Hematopoietic multipotent progenitor cell treated with erythropoietin and hydrocortisone succinate and interleukin-3 and kit ligand, for 17 days (in vitro differentiated cells): ENCODE measurements at regions not wholly inside any gene's neighbourhood (a gene's known extent, or its start where the extent isn't known, plus 50 kb on each side); places are given as distances from the start of the nearest gene placed in this dataset.
"Not testable (repeated sequence)": the region's sequence is repeated elsewhere in the genome, so short reads cannot be mapped to it uniquely, and the experiment has no call there.

Experiments
- DNase-seq: peaks from one replicate; pipeline ENCODE4 v3.0.0-alpha.2; 2015; ENCODE audit warnings: low spot score

- not testable (repeated sequence) for DNase-seq
Measured at GRCh38 chr9:41075671-41076070, 52.8 kb downstream of the FOXD4L6 start.

DNA sequence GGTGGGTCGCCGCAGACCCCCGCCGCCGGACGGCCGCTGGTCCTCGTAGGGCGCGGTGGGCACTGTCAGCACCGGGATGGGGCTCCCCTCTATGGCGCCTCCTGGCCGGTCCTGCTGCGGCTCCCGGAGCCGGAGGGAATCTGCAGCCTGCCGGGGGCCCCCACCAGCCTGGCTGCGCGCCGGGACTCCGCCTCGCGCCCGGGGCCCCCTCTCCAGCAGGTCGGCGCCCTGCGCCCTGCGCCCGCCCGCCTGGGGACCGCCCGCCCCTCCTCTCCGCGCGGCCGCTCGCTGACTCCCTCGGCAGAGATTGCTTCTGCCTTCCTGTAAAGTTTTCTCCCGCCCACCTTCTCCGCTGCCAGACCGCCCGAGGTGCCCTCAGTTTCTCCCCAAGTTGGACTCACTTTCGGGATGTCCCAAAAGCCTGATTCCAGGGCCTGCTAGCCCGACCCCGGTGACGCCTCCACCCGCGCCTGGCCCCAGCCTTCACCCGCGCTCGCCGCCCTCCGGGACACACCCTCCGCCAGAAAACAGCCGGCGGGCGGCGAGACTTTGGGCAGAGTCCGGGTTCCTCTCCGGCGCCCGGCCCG, 54.0 kb downstream of the FOXD4L6 start:
- DNase-seq, result not testable (repeated sequence)

DNA sequence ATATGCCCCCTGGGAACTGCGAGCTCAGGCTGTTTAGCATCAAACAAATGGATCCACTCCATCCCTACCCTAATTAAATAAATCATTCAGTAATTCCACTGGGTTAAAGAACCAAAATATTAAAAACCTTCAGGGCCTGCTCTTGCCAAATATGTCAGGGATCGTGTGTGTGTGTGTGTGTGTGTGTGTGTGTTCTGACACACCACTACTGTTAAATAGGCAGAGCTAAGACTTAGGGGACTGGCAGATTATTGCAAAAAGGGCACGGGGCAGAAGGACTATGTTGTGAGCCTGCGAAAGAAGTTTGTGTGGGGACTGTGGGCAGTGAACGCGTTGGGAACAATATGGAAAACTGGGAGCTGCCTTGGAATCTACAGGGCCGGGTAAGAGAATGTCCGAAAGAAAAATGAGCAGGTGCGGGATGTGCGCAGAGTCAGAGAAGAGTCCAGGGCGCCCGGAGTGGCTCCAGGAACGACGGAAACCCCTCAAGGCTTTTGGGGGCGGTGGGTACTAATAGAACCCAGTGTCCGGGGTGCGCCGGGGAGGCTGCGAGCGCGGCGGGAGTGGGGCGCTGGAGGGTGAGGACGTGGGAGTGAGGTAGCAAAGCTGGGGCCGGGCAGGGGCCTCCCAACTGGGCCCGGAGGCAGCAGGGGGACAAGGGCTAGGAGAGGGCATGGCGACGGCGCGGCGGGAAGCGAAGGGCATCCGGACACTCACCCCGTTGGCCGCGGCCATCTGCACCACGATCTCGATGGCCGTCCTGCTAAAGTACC, 54.8 kb downstream of the FOXD4L6 start:
- not testable (repeated sequence) for DNase-seq

- not testable (repeated sequence) for DNase-seq
Measured at GRCh38 chr9:41064125-41064795, 64.2 kb downstream of the FOXD4L6 start.

GRCh38 chr9:41063243-41063642, 65.2 kb downstream of the FOXD4L6 start:
- not testable (repeated sequence) for DNase-seq

DNA sequence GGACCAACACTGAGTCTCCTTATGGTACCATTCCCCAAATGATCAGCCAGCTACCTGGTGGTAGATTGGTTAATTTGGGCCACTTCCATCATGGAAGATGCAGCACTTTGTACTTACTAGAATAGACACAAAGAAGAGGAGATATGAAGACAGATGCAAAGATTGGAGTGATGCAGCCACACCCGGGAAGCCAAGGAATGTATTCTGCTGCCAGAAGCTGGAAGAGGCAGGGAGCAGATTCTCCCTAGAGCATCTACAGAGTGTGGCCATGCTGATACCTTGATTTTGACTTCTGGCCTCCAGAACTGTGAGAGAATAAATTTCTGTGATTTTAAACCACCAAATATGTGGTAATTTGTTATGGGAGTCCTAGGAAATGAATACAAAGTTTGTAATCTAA, 68.9 kb downstream of the FOXD4L6 start:
- not testable (repeated sequence) for DNase-seq

GRCh38 chr9:41053666-41054363, 74.7 kb downstream of the FOXD4L6 start:
- DNase-seq, result not testable (repeated sequence)

DNA sequence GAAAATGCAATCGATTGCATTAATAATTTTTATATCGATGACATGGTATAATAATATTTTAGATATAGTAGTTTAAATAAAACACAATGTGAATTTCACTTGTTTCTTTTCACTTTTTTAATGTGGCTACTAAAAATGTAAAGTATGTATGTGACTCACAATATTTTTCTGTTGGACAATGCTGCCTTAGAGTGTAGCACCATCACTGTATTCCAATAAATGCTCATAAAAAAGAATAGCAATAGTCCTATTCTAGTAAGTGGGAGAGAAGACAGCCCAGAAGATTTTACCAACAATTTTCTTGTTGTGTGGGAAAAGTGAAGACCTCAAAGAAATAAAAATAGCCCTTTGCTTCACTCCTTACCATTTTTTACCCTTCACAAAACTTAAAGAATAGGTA, 79.8 kb downstream of the FOXD4L6 start:
- not testable (repeated sequence) for DNase-seq

- not testable (repeated sequence) for DNase-seq
Measured at GRCh38 chr9:41047792-41048191, 80.7 kb downstream of the FOXD4L6 start.

DNA sequence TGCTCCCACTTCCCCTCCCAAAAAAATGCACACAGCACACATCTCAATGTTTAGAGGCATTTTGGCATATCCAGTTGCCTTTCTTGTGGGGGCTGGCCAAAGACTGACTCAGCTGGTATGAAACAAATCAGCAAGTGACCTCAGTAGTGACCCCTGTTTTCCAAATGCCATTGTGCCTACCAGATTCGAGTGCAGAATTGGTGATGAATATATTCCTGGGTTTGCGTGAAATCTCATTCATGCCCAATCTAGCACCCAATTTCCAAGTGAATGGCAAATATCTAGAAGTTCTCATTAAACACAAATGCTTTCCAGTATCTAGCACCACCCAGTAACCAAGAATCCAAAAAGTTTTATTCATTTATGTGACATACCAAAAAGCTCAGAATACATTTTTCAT, 83.6 kb downstream of the FOXD4L6 start:
- DNase-seq, result not testable (repeated sequence)

DNA sequence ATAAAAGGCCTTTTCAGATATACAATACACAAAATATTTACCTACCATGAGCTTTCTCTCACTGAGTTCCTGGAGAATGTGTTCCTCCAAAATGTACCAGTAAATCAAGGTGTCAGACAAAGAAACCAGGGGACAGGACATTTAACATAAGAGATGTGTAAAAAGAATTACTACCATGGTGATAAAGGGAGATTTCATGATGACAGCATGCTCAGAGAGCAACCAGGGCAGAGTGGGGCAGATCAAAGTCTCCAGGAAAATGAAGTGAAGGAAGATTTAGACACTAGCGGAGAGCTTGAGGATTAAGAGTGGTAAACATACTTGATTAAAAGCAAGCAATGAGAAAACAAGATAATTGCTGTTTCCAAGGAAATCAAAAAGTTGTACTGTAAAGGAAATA, 85.0 kb downstream of the FOXD4L6 start:
- not testable (repeated sequence) for DNase-seq

- DNase-seq, result not testable (repeated sequence)
Measured at GRCh38 chr9:41042111-41042510, 86.4 kb downstream of the FOXD4L6 start.

DNA sequence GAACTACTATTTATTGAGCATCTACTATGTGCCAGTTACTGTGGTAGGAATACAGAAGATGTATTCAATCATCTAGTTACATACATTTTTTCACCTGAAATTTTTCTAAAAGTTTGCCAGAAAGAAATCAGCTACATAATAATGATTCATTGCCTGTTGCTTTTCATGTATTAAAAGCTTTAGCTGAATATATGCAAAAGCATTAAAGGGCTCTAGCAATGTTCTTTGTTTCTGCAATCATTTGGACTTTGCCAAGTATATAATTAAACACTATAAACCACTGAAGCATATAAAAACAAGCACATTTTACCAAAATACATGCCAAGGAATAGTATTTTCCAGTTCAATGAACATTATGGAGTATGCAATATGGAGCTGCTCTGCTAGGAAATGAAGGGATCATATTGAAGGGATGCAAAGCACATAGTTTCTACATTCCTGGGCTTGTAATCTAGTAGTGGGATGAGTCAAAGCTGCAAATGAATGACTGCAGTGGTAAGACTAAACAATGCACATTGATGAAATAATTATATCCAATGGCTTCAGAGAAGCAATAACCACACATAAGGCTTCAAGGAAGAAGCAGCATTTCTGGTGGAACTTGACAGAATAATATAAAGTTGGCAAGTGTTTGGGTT, 87.7 kb downstream of the FOXD4L6 start:
- DNase-seq, result not testable (repeated sequence)

- not testable (repeated sequence) for DNase-seq
Measured at GRCh38 chr9:41035276-41035675, 93.2 kb downstream of the FOXD4L6 start.

GRCh38 chr9:41034699-41035197, 93.7 kb downstream of the FOXD4L6 start:
- not testable (repeated sequence) for DNase-seq

- DNase-seq, result not testable (repeated sequence)
Measured at GRCh38 chr9:41033877-41034276, 94.6 kb downstream of the FOXD4L6 start.

DNA sequence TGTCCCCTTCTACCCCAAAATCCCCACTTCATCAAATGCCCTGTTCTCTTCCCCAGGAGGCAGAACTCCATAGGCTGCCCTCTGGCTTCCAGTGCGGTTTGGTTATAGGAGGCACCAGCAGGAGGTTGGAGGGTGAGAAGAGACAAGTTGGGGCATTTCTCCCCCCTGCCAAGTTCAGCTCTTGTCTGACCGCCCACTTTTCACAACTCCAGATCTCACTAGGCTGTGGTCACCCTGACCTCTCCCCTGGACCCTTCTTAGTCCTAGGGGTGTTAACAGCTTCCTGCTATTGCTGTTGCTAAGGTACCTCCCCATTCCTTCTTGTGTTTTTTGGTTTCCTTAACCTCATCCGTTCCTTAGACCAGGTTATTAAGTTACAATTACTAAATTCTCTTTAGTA, 95.1 kb downstream of the FOXD4L6 start:
- not testable (repeated sequence) for DNase-seq

DNA sequence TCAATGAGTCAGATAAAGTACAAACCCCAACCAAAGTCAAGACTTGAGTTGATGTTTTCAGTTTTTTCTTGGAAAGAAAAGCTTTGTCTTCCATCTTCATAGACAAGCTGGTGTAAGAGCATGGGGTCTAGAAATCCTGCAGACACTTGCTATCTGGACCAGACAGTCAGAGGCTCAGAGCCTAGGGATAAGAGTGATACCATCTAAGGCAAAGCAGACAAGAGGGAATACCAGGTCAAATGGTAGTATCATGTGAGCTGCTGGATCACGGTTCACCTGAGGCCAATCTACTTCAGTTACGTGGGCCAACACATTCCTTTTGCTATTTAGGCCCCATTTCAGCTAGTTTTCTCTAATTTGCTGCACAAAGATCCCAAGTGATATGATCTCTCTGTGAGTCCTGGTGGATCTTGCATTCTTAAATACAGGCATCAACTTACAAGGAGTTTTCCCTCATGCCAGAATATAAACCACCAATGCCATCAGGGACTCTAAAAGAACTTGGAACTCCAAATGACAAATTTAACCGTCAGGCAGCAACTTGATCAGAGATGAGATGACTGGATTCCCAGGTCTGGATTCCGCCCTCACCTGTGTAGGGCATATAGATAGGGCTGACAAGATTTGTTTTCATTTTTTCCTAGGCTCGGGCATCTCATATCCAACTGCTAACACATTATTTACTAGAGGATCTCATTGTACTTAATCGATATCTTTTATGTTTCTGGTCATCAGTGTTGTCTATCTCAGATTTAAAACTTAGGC, 101.4 kb downstream of the FOXD4L6 start:
- DNase-seq, result not testable (repeated sequence)

- not testable (repeated sequence) for DNase-seq
Measured at GRCh38 chr9:41022365-41022764, 106.1 kb downstream of the FOXD4L6 start.

GRCh38 chr9:41019858-41020562, 108.5 kb downstream of the FOXD4L6 start:
- DNase-seq, result not testable (repeated sequence)
